ENCODE measurements at regions not wholly inside any gene's neighbourhood (a gene's known extent, or its start where the extent isn't known, plus 50 kb on each side); places are given as distances from the start of the nearest gene placed in this dataset.
"Not testable (repeated sequence)": the region's sequence is repeated elsewhere in the genome, so short reads cannot be mapped to it uniquely, and the experiment has no call there.

DNA sequence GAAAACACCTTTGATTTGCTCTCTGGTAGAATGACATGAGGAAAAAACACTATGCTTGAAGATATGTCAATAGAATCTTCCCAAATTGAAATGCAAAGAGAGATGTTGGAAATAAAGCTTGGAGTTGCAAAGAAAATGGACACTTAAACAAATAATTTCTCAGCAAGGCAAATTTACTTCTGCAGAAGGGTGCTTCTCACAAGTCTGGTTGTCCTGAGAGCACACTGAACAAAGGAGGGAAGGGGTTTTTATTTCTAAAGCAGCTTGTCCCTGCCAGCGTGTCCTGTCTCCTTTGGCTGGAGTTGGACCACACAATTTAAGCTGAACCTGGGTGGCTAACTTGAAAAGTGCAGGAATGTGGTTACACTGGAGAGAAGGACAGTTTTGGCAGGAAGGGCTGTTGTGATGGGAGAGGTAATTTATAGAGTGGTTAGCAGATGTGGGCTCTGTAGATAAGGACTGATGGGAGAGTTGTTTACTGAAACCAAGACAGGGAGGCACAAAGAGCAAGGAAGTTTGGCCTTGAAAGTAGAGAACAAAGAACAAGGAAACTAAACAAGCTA is 454.6 kb upstream of the EYS start:
- DNase-seq, result peak; percentile 58

DNA sequence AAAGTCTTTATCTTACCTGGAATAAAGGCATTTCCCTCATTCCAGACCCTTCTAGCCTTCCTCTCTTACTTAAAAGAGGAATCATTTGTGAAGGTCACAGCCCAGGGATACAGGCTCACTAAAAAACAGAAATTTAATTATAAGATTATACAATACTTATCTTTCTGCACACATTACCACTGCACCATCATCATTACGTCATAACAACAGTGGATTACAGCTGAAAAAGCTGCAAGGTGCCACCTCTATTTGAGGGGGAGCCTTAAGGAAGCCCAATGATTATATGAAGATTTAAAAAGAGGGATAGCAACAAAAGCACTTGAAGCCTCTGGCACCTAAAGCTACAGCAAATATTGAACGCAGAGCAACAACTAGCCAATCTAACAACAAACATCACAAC is 452.9 kb upstream of the EYS start:
- no peak for DNase-seq

DNA sequence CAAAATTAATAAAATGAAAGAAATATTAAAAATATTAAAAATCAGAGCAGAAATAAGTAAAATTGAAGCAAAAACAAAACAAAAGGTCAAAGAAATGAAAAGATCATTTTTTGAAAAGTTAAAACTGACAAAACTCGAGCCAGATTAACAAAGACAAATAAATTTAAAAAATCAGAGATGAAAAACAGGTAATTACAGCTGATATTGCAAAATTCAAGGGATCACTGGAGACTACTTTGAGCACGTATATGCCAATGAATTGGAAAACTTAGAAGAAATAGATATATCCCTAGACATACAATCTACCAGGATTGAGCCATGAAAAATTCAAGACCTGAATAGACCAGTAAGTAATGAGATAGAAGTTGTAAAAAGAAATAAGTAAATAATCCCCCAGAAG is 446.2 kb upstream of the EYS start:
- no peak for DNase-seq

DNA sequence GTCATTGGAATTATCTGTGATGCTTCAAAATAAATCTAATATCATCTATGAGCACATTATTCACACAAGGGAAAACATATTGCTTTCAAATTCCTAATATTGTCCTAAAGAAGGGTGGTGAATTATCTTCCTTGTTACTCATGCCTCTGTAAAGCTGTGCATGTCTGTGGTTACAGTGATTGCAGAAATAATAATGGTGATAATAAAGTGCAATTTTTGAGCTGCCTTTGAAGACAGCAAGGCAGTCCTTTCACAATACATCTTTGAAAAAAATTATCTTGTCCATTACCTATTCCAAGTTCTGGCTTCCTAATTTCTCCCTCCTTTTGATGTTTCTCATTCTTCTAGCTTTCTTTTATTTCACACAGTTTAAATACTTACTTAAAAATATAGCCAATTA is 442.1 kb upstream of the EYS start:
- DNase-seq, result no peak

DNA sequence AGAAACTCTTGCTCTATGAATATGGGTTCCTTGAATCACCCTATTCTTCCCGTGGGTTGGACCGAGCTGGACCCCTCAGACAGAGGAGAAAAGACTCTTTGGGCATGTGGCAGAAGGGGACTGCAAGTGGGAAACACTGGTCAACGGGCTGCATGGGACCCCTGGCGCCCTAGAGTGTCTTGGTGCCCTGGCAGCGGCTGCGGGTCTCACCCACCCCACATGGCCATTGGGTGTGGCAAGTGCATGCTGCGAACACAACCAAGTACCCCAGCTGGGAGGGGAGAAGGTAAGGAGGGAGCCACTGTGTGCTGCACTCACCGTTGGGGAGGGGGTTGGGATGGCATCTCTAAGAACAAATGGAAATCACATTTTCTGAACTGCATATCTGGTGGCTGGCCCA is 438.8 kb upstream of the EYS start:
- DNase-seq, result no peak

DNA sequence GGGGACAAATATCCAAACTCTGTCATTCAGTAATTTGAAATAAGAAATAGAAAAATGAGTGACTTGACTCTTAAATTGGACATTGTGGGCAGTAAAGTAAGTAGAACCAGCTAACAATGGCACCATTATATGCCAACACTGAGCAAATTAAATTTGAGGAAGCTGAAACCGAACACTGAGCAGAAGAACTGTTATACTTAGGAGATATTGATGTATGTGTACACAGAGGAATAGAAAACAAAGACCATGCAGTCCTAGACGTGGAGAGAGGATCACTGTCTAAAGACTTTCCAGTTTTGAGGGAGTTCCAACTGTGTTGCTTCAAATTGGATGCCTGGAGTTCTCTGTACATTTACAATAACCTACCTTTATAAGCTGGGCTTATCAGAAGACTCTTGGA is 427.0 kb upstream of the EYS start:
- DNase-seq, result no peak

DNA sequence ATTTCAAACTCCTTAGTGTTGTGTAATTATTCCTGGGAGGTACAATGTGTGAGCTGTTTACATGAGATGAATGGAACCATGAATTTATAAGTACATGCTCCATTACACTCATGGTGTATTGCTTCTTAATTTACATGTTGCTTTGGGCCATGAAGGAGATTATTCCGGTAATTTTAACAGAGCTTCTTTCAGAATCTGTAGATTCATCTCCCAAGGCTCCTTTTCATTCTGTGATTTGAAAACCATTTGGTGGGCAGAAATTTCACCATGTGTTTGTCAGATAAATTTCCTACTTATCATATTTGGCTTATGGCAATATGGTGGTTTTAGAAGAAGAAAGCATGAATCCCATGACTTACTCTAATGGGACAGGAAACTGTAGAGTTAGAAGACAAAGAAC is 421.6 kb upstream of the EYS start:
- DNase-seq, result no peak

DNA sequence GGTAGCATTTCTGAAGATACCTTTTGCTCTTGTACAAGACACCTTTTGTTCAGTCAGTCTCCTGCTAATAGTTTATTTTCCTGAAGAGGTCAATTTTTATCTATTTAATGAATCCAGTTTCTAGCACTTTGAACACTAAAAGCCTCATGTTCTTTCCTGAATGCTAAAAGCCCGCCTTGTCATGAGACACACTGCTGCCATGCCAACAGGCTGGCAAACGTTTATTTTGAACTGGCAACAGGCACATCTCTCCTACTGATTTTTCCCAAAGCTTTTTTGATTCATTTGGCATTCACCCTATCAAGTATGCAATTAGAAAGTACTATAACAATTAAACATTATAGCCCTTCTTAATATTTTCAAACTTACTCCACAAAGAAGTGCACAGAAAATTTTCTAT is 421.2 kb upstream of the EYS start:
- peak; percentile 25 for DNase-seq

DNA sequence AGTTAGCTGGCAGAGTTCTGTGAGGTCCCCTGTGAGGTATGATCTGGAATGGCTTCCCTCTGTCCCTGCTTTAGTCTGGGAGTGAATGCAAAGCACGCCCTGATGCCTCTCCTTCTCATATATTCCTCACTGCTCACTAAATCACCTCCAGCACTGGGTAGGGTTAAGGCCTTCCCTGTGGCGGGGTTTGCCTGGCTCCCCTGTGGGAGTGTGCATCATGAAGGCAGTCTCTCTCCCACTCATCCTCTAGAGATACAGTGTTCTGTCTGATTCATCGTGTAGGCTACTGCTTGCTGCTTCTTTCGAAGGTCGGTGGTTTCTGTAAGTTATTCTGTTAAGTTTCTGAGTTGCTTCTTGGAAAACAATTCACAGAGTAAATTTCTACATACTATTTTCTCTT is 420.0 kb upstream of the EYS start:
- no peak for DNase-seq

DNA sequence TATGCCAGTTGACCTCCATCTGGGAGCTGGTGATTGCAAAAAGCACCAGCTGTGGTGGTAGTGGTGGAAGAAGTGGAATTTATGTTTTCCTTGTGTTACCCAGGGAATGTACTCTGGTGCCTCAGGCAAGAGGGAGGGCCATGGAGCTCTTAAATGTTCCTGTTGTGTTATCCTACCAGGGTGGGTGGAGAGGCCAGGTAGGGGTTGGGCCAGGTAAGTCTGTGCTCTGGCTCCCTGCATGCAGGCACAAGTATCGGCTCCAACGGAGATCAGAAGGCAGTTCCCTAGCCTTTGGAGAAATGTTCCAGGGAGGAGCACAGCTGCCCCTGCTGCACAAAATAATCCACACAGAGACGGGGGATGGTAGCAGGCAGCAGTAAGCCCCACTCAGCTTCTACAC is 419.3 kb upstream of the EYS start:
- DNase-seq, result no peak

DNA sequence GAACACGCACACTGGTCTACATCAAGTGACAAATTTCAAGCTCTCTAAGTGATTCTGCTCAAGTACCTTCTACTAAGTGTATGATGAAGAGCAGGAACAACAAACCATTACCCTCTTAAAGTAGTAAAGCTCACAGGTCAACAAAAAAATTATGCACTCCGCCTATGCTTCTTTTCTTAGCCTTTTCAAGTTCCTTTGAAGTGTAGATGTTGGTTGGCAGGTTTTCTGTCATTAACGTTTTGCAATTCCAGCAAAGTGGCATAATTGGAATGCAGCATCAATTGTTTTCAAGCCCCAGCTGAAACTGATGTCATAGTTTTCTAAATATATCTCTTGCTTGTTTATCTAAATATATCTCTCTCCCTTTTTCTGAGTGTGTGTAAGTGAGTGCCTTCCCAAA is 396.9 kb upstream of the EYS start:
- peak; percentile 67 for DNase-seq

DNA sequence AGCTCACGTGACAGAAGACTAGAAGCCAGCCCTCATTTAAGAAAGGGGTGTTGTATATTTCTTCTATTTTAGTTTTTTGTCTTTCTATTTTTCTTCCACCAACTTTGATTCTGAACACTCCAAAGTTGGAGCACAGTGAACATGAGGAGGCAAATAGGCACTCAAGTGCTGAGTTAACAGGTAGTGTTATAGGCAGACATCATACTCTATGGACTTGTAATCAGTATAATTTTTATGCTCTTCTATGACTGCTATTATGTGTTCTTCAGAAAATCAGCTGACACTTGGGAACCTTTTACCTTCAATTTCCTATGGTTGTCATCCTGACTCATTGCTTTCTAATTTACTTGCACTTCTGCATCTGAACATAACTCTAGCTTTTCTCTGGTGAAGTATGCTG is 396.3 kb upstream of the EYS start:
- DNase-seq, result no peak

DNA sequence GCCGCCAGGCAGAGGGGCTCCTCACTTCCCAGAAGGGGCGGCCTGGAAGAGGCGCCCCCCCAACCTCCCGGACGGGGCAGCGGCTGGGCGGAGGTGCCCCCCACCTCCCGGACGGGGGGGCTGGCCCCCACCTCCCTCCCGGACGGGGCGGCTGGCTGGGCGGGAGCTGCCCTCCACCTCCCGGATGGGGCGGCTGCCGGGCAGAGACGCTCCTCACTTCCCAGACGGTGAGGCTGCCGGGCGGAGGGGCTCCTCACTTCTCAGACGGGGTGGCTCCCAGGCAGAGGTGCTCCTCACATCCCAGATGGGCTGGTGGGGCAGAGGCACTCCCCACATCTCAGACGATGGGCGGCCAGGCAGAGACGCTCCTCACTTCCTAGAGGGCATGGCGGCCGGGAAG is 389.7 kb upstream of the EYS start:
- DNase-seq, result no peak

DNA sequence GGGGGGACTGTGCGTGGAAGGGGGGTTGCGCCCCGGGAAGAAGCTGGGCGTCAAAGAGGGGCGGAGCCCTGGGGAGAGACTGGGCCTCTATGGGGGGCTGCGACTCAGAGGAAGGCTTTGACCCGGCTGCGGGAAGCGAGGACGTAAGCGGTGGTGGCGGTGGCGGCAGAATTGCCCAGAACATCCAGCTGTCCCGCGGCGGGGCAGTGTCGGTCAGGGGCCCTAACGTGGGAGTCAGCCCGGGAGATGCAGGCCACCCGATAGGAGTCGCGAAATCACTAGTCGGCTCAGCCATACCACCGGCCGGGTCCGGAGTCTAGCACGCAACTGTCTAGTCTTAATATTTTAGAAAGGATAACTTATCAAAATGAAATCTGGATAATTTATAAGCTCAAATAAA is 387.6 kb upstream of the EYS start:
- no peak for DNase-seq

DNA sequence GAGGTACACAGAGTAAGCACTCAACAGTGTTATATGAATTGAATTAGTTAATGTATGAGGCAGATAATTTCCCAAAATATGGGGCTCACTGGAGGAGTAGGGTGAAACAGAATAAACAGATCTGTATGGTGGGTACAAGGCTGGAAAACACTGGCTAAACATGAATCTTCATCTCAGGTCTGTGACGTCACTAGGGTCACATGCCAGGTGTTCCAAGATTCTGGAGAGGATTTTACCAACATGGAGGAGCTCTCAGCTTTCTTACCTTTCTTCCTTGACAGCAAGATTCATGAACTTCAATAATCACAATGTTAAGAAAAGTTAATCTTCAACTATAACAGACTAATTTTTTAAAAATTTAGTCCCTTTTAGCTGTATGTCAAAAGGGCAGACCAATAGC is 385.3 kb upstream of the EYS start:
- not testable (repeated sequence) for DNase-seq

DNA sequence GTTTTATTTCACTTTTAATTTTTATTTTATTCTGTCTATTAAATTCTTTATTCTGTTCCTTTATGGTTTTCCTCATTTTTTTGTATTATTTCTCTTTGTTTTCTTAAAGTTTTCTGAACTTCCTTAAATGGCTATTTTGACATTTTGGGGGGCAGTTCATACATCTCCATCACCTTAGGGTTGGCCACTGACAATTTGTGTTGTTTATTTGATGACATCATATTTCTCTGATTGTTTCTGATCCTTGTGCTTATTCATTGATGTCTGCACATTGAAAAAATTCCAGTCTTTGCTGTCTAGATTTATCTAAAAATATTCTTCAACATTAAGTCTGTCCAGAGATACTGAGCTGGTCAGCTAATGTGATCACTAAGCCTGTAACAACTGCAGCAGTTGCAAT is 379.5 kb upstream of the EYS start:
- DNase-seq, result no peak

DNA sequence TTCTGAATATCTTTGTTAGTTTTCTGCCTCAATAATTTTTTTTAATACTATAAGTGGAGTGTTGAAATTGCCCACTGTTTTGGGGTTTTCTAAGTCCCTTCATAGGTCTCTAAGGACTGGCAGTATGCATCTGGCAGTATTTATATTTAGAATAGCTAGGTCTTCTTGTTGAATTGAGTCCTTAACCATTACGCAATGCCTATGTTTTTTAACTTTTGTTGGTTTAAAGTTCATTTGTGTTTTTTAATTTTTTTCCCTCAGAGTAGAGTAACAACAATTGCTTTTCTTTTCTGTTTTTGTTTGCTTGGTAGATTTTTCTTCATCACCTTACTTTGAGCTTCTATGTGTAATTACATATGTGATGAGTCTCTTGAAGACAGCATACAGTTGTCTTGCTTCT is 375.9 kb upstream of the EYS start:
- DNase-seq, result no peak

DNA sequence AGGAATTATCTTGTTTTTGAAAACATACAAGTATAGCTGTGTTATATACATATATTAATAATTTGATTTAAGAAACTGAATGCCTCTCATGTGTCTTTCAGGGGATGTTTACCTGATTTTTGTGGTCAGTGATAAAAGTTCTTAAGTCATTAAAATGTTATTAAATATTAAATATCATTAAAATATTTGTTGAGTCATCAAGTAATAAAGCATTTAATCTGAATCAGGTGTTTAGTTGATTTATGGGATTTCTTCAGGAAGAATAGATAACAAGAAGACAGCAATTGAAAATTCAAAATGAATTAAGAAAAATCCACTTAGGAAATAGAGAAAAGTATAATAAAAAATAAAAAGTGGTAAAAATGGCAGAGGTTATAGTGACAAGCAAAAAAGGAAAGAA is 361.9 kb upstream of the EYS start:
- DNase-seq, result no peak

DNA sequence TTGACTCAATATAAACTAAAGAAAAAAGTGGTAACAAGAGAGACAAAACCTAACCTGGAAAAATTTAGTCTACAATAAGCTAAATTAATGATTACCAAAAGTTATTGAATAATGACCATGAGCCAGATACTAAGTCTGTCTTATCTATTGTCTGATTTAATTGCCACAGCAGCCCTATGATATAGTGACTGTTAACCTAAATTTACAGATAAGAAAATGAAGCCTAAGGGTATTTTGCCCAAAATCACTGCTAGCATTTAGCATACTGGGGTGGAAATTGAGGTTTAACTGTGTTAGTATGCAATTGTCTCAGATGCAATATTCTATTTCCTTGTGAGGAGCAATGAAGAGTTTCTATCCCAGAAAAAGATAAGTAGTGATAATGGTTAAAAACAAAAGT is 361.0 kb upstream of the EYS start:
- no peak for DNase-seq

DNA sequence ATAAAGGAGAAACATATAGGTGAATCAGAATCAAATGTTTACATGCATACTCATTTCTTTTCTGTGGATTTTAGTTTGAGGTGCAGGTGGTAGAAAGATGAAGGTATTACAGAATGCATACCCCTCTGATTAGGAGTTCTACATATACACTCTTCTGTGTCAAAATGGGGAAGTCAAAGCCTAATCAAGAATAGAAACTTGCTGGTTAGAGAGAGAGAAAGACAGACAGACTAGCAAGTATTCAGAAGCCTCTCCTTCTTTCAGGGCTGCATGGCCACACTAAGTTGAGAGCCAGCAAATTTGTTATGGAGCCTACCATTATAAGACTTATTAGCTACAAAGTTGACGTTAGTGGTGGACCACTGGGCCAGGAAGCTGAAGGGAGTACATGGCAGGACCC is 358.3 kb upstream of the EYS start:
- DNase-seq, result no peak

DNA sequence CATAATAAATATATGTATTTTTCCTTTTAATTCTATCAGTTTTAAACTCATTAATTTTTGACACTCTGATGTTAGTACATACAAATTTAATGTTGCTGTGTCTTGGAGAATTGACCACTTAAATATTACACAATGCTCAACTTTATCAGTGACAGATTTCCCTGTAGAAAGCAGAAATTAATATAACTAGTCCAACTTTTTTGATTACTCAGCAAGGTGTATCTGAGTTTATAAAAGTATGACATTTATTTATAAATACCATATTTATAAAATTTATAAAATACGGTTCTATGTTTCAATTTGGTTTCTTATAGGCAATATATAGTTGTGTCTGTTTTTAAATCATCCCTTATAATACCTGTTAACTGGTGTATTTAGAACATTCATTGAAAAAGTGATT is 350.0 kb upstream of the EYS start:
- DNase-seq, result no peak

DNA sequence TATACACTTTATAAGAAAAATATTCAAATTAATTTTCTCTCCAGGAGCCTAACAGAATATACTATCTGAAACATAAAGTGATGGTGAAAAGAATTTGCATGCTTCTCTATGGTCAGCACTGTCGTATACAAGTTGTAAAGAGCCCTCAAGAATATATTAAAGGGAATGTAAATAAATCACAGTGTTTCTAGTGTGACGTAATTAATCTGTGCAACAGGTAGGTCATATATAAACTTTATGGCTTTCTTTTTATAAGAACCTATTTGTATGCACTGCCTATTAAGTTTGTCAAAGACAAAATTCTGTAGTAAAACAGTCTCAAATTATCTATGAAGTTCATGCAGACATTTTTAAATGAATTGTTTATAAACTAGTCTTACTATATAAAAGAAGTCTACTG is 347.9 kb upstream of the EYS start:
- no peak for DNase-seq

DNA sequence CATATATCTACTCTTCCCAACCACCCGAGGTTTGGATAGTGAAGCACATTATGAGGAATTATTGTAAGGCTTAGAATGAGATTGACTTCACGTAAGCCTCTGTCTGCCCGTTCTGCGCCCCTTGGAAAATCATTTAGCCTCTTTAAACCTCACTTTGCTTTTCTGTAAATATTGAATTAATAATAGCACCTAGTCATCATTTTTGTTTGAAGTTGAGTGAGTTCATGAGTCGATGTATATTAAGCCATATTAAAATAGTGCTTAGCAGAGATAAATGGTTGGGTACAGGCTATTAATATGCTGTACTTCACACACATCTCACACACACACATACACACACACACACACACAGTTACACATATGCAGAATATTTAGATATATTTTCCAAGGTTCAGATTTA is 344.8 kb upstream of the EYS start:
- DNase-seq, result no peak

DNA sequence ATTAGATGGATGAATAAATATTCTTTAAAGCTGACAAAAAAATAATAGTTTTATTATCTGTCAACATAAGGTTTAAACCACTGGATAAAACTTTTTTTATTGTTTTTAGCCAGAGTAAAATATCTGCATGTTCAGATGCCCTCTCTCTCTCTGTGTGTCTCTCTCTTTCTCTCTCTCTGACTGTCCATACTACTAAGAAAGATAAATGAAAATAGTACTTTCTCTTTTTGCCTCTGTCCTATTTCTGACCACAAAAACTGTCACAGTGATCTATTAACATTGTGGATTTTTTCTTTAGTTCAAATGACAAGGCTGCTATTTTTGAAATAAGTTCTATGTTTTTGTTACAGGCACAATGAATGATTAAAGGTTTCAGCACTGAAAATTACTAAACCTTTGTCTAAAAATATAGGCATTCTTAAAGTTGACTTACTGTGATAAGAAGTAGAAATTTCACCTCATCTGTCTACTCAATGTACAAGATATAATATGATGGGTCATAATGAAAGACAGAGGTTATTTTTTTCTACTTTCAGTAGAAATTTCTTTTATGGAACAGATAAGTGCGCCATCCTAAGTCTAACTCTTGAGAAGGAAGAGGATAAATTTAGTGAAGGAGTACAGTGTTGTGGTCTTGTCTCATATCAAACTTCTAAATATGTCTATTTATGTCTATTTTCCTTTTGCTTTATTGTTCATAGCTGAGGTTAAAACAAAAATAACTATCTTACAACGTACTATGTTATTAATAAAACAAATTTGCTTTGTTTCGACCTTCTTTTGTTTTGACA is 341.9 kb upstream of the EYS start:
- DNase-seq, result no peak

DNA sequence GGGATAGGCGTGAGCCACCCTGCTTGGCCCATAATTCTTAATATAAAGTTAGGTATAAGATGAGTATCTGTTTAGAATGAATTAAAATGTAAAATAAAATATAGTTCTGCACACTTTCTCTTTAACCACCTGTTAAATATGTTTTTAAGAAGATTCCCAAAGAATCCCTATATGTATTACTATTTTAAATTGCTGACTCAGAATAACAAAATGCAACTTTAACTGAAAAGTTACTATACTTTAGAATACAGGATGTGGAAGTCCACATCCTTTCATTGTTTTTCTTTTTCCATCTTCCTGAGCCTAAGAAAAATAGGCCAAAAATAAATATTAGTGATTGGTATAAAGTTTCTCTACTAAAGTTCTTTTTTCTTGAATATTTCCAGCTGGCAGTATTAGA is 325.6 kb upstream of the EYS start:
- no peak for DNase-seq

Measured in DMS53 (cell line).